ENCODE measurements at regions not wholly inside any gene's neighbourhood (a gene's known extent, or its start where the extent isn't known, plus 50 kb on each side); places are given as distances from the start of the nearest gene placed in this dataset.

DNA sequence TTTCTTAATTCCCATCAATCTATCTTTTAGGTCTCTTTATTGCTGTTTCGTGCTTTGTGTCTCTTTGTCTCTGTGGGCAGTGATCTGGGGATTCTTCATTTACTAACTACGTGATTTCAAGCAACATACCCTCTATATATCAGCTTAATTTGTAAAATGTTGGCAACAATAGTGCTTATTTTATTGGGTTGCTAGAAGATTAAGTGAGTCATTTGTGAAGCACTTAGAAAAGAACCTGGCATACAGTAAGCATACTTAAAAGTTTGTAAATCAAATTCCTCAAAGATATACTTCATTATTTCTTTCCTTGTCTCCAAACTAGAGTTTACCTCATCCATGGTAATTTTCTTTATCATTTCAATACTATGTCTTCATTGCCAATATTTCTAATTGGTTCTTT is 669.7 kb downstream of the MAT2B start:
- H3K4me3 Mint-ChIP-seq = no peak overlapping the region

DNA sequence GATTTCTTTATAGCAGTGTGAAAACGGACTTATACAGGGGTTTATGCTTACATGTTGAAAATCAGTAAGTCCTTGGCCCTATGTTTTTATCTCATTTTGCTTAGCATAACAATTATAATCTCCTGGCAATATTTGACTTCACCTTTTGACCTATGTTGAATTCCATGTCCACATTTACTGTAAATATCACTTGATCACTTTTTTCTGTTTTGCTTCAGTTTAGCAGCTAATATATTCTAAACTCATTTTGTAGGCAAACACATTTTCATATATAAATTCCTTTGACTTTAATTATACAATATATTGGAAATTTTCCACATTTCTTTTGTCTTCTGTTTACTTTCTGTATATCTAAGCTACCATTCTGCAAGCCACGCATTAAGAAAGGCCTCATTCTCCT is 674.0 kb downstream of the MAT2B start:
- Mint-ChIP-seq H3K9me3 (peaks cover 1% of the 10 kb centered on the region), H3K27me3 (no peaks in the 10 kb centered on the region), H3K4me1 (no peaks in the 10 kb centered on the region), H3K4me3 (no peak overlapping the region), H3K36me3 (no peaks in the 10 kb centered on the region), H3K27ac (no peak overlapping the region)
- DNase-seq = no peak

More for the DNA sequence above, 669.7 kb downstream of the MAT2B start:
- Mint-ChIP-seq H3K9me3 (peaks cover 1% of the 10 kb centered on the region), H3K27me3 (no peaks in the 10 kb centered on the region), H3K27ac (no peak overlapping the region), H3K36me3 (no peaks in the 10 kb centered on the region), H3K4me1 (no peaks in the 10 kb centered on the region)
- DNase-seq = no peak

DNA sequence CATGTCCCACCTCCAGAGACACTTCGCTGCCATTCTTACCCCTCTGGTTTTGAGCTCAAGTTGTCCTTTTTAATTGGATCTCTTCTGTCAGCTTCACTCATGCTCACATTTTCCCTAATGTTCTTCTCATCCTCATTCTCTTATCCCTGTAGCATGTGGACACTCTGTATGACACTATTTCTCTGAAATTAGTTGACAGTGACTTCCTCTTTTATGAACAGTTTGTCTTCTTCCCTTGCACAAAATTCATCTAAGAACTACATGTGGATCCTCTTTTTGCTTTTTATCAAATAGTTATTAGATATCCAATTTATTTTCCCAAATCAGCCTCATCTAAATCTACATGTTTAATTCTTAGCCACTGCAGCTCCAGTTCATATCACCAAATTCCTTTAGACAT is 676.2 kb downstream of the MAT2B start:
- H3K36me3 Mint-ChIP-seq = no peaks in the 10 kb centered on the region
- H3K27me3 Mint-ChIP-seq = no peaks in the 10 kb centered on the region
- no peak overlapping the region for H3K4me3 Mint-ChIP-seq
- H3K9me3 Mint-ChIP-seq = peaks cover 1% of the 10 kb centered on the region
- no peaks in the 10 kb centered on the region for H3K4me1 Mint-ChIP-seq
- DNase-seq = no peak
- no peak overlapping the region for H3K27ac Mint-ChIP-seq

DNA sequence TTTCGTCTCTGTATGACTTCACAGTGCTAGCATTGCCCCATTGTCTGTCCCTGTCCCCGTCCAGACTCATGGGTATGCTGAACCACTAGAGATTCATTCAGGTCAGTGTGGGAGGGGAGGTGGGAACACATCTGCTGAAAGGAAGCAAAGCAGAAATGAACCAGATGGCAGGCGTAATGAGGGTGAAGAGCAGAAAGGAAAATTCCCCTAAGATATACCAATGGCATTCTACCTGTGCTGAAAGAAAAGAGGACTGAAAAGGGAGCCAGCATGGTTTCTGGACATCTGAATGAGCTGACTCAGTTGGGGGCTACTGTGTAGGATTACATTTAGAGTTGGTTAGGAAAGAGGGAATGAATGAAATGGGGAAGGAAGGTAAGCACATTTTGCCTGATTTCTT is 678.7 kb downstream of the MAT2B start:
- Mint-ChIP-seq H3K4me1 (no peaks in the 10 kb centered on the region), H3K27ac (no peak overlapping the region), H3K36me3 (no peaks in the 10 kb centered on the region), H3K9me3 (peaks cover 1% of the 10 kb centered on the region), H3K4me3 (no peak overlapping the region), H3K27me3 (no peaks in the 10 kb centered on the region)
- no peak for DNase-seq

DNA sequence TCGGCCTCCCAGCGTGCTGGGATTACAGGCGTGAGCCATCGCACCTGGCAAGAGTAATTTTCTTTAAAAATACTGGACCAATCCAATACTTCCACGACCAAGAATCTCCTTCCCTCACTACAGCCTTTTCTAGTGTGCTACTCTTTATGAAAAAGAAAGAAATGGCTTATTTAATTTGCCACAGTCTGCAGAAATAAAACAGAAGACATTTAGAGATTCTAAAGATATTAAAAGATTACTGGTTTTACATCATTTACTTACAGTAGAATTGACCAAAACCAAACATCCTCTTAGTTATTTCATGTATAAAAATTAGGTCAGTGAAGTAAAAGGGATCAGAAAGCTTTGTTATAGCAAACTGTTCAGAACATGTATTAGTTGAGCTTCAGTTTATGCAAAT is 679.6 kb downstream of the MAT2B start:
- no peak for DNase-seq
- Mint-ChIP-seq H3K36me3 (no peaks in the 10 kb centered on the region), H3K27ac (no peak overlapping the region), H3K4me3 (no peak overlapping the region), H3K4me1 (no peaks in the 10 kb centered on the region), H3K9me3 (peaks cover 1% of the 10 kb centered on the region), H3K27me3 (no peaks in the 10 kb centered on the region)

DNA sequence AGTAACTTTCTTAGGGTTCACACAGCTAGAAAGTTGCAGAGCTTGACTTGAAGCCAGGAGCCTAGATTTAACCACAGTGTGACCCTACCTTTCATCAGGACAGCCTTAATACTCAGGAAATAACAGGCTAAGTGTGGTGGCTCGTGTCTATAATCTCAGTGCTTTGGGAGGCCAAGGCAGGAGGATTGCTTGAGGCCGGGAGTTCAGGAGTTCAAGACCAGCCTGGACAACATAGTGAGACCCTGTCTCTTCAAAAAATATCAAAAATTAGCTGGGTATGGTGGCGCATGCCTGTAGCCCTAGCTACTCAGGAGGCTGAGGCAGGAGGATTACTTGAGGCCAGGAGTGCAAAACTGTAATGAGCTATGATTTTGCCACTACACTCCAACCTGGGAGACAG is 681.1 kb downstream of the MAT2B start:
- DNase-seq = no peak
- H3K27me3 Mint-ChIP-seq = no peaks in the 10 kb centered on the region
- H3K9me3 Mint-ChIP-seq = peaks cover 1% of the 10 kb centered on the region
- H3K4me1 Mint-ChIP-seq = no peaks in the 10 kb centered on the region
- no peaks in the 10 kb centered on the region for H3K36me3 Mint-ChIP-seq
- H3K27ac Mint-ChIP-seq = no peak overlapping the region
- H3K4me3 Mint-ChIP-seq = no peak overlapping the region

DNA sequence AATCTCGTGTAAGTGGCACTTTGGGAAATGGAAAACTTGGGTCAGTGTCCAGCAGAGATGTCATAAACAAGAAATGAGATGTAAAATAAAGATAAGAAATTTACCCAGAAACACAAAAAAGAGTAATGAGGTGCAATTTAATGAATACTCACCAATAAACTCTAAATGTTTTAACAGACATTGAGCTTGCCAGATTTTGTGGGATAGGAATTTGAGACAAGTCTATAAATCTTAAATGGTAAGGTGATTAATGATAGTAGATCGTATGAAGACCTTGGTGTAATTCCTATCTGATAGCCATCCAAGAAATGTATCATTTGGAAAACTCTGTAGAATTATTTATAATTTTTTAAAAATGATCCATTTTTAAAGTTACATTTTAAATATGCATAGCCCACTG is 682.4 kb downstream of the MAT2B start:
- Mint-ChIP-seq H3K27ac (no peak overlapping the region), H3K27me3 (no peaks in the 10 kb centered on the region), H3K4me3 (no peak overlapping the region), H3K4me1 (no peaks in the 10 kb centered on the region), H3K9me3 (peaks cover 1% of the 10 kb centered on the region), H3K36me3 (no peaks in the 10 kb centered on the region)
- no peak for DNase-seq

DNA sequence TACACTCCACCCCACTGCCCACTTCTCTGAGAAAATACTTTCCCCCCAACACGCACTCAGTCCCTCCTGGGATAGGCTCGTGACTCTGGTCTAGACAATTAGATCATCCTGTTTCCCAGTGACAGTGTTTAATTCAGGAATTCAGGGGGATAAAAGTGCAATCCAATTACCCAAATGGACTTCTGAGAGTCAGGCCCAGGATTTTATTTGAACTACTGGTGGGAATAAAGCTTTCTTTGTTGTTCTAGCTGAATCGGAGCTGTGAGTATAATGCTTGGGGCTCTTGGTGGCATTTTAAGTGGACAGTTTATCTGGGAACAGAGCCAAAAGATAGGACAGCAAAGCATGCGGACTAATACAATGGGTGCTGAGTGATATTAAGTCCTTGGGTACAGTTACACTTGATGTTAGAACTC is 683.3 kb downstream of the MAT2B start:
- Mint-ChIP-seq H3K4me3 (no peak overlapping the region), H3K36me3 (no peaks in the 10 kb centered on the region), H3K4me1 (no peaks in the 10 kb centered on the region)

DNA sequence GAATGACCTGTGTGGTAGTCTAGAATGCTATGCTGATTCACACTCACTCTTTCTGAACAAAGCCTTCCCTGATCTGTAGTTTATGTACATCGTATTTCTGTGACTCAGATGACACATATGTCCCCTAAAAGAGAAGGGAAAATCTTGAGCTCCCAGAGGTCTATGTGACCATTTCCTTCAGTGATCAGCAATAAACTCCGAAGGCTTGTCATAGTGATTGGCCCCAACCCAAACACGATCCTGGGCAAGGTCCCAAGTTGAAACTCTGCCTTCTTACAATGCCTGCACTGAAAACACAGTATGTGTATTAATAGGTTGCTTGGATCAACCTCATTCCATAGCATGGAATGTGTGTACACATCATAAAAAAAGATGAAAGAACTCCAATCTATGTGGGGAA is 685.8 kb downstream of the MAT2B start:
- Mint-ChIP-seq H3K4me1 (no peaks in the 10 kb centered on the region), H3K4me3 (no peak overlapping the region), H3K27ac (no peak overlapping the region), H3K36me3 (no peaks in the 10 kb centered on the region), H3K27me3 (no peaks in the 10 kb centered on the region), H3K9me3 (peaks cover 1% of the 10 kb centered on the region)
- DNase-seq = no peak

More for the DNA sequence above, 683.3 kb downstream of the MAT2B start:
- no peak for DNase-seq
- Mint-ChIP-seq H3K27me3 (no peaks in the 10 kb centered on the region), H3K9me3 (peaks cover 1% of the 10 kb centered on the region), H3K27ac (no peak overlapping the region)

DNA sequence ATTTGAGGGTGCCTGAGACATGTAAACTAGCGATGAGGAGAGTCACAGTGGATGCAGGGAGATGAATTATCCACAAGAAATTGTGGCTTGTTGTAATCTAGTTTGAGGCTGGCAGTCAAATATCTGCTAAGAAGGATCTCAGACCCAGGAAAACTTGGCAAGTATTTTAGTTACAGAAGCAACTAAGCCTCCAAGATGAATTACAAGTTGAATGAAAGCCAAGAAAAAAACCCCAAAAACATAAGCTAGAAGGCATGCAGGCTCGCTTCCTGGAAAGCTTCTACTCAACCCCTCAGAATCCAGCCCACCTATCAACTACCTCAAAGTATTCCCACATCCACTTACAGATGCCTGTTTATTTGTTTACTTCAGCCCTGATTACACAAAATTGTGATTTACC is 696.9 kb downstream of the MAT2B start:
- Mint-ChIP-seq H3K27ac (no peak overlapping the region), H3K4me3 (no peak overlapping the region), H3K27me3 (no peaks in the 10 kb centered on the region), H3K4me1 (no peaks in the 10 kb centered on the region), H3K9me3 (no peaks in the 10 kb centered on the region), H3K36me3 (no peaks in the 10 kb centered on the region)
- DNase-seq = no peak

DNA sequence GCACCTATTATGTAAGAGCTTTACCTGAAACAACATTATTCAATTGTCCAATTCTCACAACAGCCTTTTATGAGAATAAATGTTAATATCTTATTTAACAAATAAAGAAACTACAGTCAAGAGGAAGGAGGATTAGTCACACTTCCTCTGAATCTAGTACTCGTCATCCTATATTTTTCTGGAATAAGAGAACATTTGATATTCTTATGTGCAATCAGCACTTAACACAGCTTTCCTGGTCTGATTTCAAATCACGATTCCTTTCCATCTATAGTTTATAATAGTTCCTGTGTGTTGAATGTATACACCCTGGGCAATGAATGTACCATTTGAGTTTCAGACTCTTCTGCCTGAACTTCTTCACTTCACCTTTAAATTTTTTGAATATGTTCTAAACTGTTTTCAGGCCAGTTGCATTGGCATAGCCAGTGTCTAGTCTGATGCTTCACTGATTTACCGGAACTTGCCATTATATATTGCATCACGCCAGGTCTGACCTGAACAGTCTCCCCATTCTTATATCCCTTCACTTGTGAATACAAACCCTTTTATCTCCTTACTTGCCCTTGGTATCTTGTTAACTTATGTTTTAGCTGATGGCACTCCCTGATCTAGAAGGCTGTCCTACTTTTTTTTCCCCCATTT is 698.3 kb downstream of the MAT2B start:
- DNase-seq = no peak
- H3K9me3 Mint-ChIP-seq = no peaks in the 10 kb centered on the region
- H3K4me1 Mint-ChIP-seq = no peaks in the 10 kb centered on the region
- no peak overlapping the region for H3K4me3 Mint-ChIP-seq
- no peak overlapping the region for H3K27ac Mint-ChIP-seq
- H3K36me3 Mint-ChIP-seq = no peaks in the 10 kb centered on the region
- H3K27me3 Mint-ChIP-seq = no peaks in the 10 kb centered on the region

DNA sequence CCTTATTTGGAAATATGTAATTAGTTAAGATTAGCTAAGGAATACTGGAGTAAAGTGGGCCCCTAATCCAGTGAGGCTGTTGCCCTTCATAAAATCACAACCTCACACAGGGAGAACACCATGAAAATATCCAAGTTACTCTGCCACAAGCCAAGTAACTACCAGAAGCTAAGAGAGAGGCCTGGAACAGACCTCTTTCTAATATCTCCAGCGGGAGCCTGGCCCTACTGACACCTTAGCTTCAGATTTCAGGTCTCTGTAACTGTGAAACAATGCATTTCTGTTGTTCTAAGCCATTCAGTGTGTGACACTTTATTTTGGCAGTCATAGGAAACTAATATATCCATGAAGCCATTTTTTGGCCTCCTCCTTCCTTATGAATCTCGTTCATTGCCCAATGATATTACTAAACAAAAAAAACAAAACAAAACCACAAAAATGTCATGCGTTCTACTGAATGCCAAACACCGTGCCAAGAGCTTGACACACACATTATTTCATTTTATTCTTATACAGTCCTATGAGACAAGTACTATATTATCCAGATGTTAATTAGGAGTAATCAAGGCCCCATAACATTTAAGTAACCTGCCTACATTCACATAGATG is 699.0 kb downstream of the MAT2B start:
- no peak for DNase-seq
- no peaks in the 10 kb centered on the region for H3K36me3 Mint-ChIP-seq
- H3K4me3 Mint-ChIP-seq = no peak overlapping the region
- no peaks in the 10 kb centered on the region for H3K9me3 Mint-ChIP-seq
- no peak overlapping the region for H3K27ac Mint-ChIP-seq
- H3K4me1 Mint-ChIP-seq = no peaks in the 10 kb centered on the region
- no peaks in the 10 kb centered on the region for H3K27me3 Mint-ChIP-seq

DNA sequence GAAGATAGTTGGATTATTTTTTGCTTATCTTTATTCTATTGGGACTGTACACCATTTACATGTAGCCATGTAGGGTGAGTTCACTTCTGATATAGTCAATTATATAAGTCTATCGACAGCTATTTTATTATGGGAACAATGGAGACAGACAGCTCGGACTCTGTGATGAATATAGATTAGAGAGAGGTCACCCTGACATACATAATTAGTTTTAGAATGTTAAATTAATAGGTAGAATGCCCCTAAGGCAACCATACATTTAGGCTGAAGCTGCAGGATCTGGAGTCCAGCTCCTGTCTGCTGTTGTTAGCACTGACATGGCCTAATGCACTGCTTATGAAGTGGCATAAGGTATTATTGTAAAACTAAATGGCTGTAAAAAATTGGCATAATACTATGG is 700.8 kb downstream of the MAT2B start:
- DNase-seq = no peak
- Mint-ChIP-seq H3K36me3 (no peaks in the 10 kb centered on the region), H3K4me1 (no peaks in the 10 kb centered on the region), H3K9me3 (no peaks in the 10 kb centered on the region), H3K27ac (no peak overlapping the region), H3K27me3 (no peaks in the 10 kb centered on the region), H3K4me3 (no peak overlapping the region)

DNA sequence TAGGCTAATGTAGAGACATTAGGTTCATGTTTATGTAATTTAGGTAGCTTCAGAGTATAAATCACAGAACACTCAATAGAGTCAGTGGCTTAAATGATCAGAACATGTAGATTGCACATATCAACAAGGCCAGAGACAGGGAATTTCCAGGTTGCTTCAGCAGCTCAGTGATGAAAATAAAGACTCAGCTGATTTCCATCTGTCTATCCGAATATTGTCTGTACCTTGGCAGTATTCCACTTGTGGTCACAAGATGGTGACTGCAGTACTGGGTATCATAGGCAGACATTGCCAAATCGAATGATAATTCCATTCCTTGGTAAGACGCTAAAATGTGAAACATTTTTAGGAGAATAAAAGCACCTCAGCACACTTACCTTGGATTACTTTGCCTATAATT is 702.2 kb downstream of the MAT2B start:
- no peaks in the 10 kb centered on the region for H3K36me3 Mint-ChIP-seq
- no peaks in the 10 kb centered on the region for H3K27me3 Mint-ChIP-seq
- no peaks in the 10 kb centered on the region for H3K9me3 Mint-ChIP-seq
- H3K27ac Mint-ChIP-seq = no peak overlapping the region
- H3K4me1 Mint-ChIP-seq = no peaks in the 10 kb centered on the region
- DNase-seq = no peak
- no peak overlapping the region for H3K4me3 Mint-ChIP-seq

DNA sequence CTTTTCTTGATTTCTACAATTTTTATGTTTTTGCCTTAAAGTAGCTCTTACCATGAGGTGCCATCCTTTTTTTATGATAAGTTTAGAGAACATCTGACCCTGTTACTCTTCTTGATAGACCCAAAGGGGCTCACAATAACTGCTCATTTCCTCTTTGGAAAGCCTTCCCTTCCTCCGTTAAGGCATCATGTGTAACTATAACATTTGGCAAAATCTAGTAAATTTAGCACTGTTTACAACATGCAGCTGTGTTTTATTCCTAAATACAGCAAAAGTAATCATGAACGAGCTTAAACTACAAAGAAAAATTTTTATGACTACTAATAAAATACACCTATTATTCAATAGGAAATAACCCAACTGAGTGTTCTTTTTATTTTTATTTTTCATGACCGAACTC is 705.1 kb downstream of the MAT2B start:
- no peak for DNase-seq
- H3K27ac Mint-ChIP-seq = no peak overlapping the region
- no peak overlapping the region for H3K4me3 Mint-ChIP-seq
- H3K36me3 Mint-ChIP-seq = no peaks in the 10 kb centered on the region
- no peaks in the 10 kb centered on the region for H3K27me3 Mint-ChIP-seq
- H3K9me3 Mint-ChIP-seq = no peaks in the 10 kb centered on the region
- no peaks in the 10 kb centered on the region for H3K4me1 Mint-ChIP-seq

DNA sequence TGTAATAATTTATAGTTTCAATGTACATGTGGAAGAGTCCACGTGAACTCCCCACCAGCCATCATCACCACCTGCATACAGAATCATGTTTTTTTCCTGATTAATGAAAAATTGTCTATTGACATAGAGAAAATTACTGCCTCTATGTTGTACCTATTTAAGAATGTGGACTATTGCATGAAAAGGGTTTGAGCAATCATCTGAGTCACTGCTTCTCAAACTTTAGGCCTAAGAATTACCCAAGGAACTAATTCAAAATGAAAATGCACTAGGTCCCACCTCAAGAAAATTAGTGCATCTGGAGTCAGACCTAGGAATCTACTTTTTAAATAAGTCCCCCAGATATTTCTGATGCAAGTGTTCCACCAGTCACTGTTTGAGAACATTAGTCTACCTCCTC is 709.3 kb downstream of the MAT2B start:
- DNase-seq = no peak
- Mint-ChIP-seq H3K36me3 (no peaks in the 10 kb centered on the region), H3K9me3 (peaks cover 1% of the 10 kb centered on the region), H3K4me3 (no peak overlapping the region), H3K27me3 (no peaks in the 10 kb centered on the region), H3K27ac (no peak overlapping the region), H3K4me1 (no peaks in the 10 kb centered on the region)

Data from activated naive CD8-positive, alpha-beta T cell treated with anti-CD3 and anti-CD28 coated beads for 36 hours (primary cell).